PC-9 (cell line): ENCODE measurements at regions not wholly inside any gene's neighbourhood (a gene's known extent, or its start where the extent isn't known, plus 50 kb on each side); places are given as distances from the start of the nearest gene placed in this dataset.

Experiments used
- BruUV-seq: library from RNA; stranded (reverse); fragments of 400-500 nt; replicated peaks from 2 replicates; lab custom pipeline; 2021; lab: Mats Ljungman, UMichigan
- CTCF ChIA-PET: fragments of 300-600 bp; sonication (Branson Sonifier 250); formaldehyde crosslinking; loops from one replicate; lab custom pipeline; 2022; ENCODE audit warnings: antibody characterized with exemption; lab: Charles Lee
- POLR2A ChIA-PET: fragments of 300-600 bp; sonication (Branson Sonifier 250); formaldehyde crosslinking; loops from one replicate; lab custom pipeline; 2022; ENCODE audit warnings: antibody characterized with exemption; ENCODE audit not compliant: unreplicated experiment; lab: Charles Lee
- DNase-seq, 2 experiments: peaks; one replicate each; pipeline versions ENCODE4 v3.0.0 to v3.0.0-alpha.2; 2015 to 2022; ENCODE audit warnings: mixed read lengths in 1 of 2
- H2AFZ ChIP-seq: fragments of 200-600 bp; sonication (generic); 2 replicates; pipeline ENCODE4 v1.8.1; 2017; ENCODE audit warnings: antibody characterized with exemption
- H3F3A ChIP-seq: fragments of 200-600 bp; sonication (generic); 2 replicates; pipeline ENCODE4 v1.8.1; 2017; ENCODE audit warnings: antibody characterized with exemption, mild to moderate bottlenecking, low read depth; ENCODE audit not compliant: insufficient read depth
- H3K27ac ChIP-seq: fragments of 200-600 bp; sonication (generic); 2 replicates; pipeline ENCODE4 v1.6.1; 2016; ENCODE audit warnings: mixed run types
- H3K27me3 ChIP-seq: fragments of 200-600 bp; sonication (generic); 2 replicates; pipeline ENCODE4 v1.6.1; 2016; ENCODE audit warnings: low read depth, mixed run types; ENCODE audit not compliant: insufficient read depth
- H3K36me3 ChIP-seq: fragments of 200-600 bp; sonication (generic); 2 replicates; pipeline ENCODE4 v1.6.1; 2016; ENCODE audit warnings: low read depth, mixed run types
- H3K4me1 ChIP-seq: fragments of 200-600 bp; sonication (generic); replicated peaks from 2 replicates; pipeline ENCODE4 v1.6.1; 2016; ENCODE audit warnings: mixed run types; ENCODE audit not compliant: insufficient read depth
- H3K4me2 ChIP-seq: fragments of 200-600 bp; sonication (generic); 2 replicates; pipeline ENCODE4 v1.6.1; 2017; ENCODE audit warnings: mixed run types
- H3K4me3 ChIP-seq: fragments of 200-600 bp; sonication (generic); 2 replicates; pipeline ENCODE4 v1.6.1; 2016; ENCODE audit warnings: mixed run types
- H3K79me2 ChIP-seq: fragments of 200-600 bp; sonication (generic); 2 replicates; pipeline ENCODE4 v1.6.1; 2017; ENCODE audit warnings: low read depth, mixed run types
- H3K9me2 ChIP-seq: fragments of 200-600 bp; sonication (generic); 2 replicates; pipeline ENCODE4 v1.8.1; 2017; ENCODE audit warnings: mild to moderate bottlenecking; ENCODE audit not compliant: insufficient read depth
- H3K9me3 ChIP-seq: fragments of 200-600 bp; sonication (generic); 2 replicates; pipeline ENCODE4 v1.8.1; 2016; ENCODE audit warnings: low read depth; ENCODE audit not compliant: insufficient read depth
- H4K20me1 ChIP-seq: fragments of 200-600 bp; sonication (generic); 2 replicates; pipeline ENCODE4 v1.8.1; 2017; ENCODE audit not compliant: insufficient read depth
- EZH2 ChIP-seq: fragments of 200-600 bp; sonication (generic); IDR thresholded peaks from 2 replicates; pipeline ENCODE4 v1.8.0; 2017; ENCODE audit warnings: antibody characterized with exemption, low read depth
- intact Hi-C: fragments of 100-400 bp; cut with micrococcal nuclease; formaldehyde crosslinking; loops from one replicate; pipeline ENCODE4 v1.10.0; 2022; ENCODE audit not compliant: unreplicated experiment
- TF ChIP-seq, protein P1 (sequence below): fragments of 200-600 bp; sonication (generic); conservative IDR thresholded peaks from 2 replicates; pipeline ENCODE4 v1.6.1; 2017; ENCODE audit warnings: mixed run types, antibody characterized with exemption, mild to moderate bottlenecking, moderate library complexity

DNA sequence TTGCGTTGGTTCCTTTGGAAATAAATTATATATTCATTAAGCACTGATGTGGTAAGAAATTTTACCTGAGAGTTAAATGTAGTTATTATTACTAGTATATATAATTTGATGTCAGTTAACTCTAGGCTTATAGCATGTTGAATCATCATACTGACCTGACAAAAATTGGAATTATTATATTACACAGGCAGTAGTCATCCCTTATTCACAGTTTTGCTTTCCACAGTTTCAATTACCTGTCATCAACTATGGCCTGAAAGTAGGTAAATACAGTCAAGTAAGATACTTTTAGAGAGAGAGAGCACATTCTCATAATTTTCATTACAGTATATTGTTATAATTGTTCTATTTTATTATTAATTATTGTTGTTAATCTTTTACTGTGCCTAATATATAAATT is 1074.7 kb downstream of the CDH11 start:
- BruUV-seq, result no TSS peak
- ChIA-PET POLR2A (no interaction called here), CTCF (no interaction called here)
- no peak overlapping the region for H3K4me3 ChIP-seq
- no peaks in the 10 kb centered on the region for H3K27me3 ChIP-seq
- no peak overlapping the region for H3K4me2 ChIP-seq
- no peak overlapping the region for H2AFZ ChIP-seq
- H3K4me1 ChIP-seq, result no peaks in the 10 kb centered on the region
- H3K79me2 ChIP-seq, result no peaks in the 10 kb centered on the region
- no peaks in the 10 kb centered on the region for H3K9me2 ChIP-seq
- H3F3A ChIP-seq, result no peaks in the 10 kb centered on the region
- no peaks in the 10 kb centered on the region for H4K20me1 ChIP-seq
- TF ChIP-seq, protein P1, sequence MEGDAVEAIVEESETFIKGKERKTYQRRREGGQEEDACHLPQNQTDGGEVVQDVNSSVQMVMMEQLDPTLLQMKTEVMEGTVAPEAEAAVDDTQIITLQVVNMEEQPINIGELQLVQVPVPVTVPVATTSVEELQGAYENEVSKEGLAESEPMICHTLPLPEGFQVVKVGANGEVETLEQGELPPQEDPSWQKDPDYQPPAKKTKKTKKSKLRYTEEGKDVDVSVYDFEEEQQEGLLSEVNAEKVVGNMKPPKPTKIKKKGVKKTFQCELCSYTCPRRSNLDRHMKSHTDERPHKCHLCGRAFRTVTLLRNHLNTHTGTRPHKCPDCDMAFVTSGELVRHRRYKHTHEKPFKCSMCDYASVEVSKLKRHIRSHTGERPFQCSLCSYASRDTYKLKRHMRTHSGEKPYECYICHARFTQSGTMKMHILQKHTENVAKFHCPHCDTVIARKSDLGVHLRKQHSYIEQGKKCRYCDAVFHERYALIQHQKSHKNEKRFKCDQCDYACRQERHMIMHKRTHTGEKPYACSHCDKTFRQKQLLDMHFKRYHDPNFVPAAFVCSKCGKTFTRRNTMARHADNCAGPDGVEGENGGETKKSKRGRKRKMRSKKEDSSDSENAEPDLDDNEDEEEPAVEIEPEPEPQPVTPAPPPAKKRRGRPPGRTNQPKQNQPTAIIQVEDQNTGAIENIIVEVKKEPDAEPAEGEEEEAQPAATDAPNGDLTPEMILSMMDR, result no peak
- no peak for TF ChIP-seq EZH2
- intact Hi-C loops, result no loop called here
- DNase-seq, result no peak
- no peaks in the 10 kb centered on the region for H3K9me3 ChIP-seq
- H3K27ac ChIP-seq, result no peak overlapping the region
- H3K36me3 ChIP-seq, result no peaks in the 10 kb centered on the region

DNA sequence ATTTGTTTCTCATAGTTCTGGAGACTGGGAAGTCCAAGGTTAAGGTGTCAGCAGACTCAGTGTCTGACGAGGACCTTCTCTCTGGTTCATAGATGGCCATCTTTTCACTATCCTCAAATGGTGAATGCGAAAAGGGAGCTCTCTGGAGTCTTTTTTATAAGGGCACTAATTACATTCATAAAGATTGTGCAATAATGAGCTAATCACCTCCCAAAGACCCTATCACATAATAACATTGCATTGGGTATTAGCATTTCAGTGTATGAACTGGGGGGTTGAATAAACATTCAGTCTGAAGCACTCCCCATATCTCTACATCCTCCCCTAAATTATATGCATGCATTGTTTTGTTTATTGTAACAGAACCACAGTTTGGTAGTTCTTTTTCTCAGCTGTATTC is 1086.5 kb downstream of the CDH11 start:
- H3K36me3 ChIP-seq, result no peaks in the 10 kb centered on the region
- no peaks in the 10 kb centered on the region for H4K20me1 ChIP-seq
- CTCF ChIA-PET, result no interaction called here
- no peak overlapping the region for H3K4me3 ChIP-seq
- TF ChIP-seq EZH2, result no peak
- TF ChIP-seq, protein P1, result no peak
- no TSS peak for BruUV-seq
- no peaks in the 10 kb centered on the region for H3K79me2 ChIP-seq
- no peaks in the 10 kb centered on the region for H3F3A ChIP-seq
- no peaks in the 10 kb centered on the region for H3K4me1 ChIP-seq
- no peak overlapping the region for H2AFZ ChIP-seq
- DNase-seq, result no peak
- H3K9me3 ChIP-seq, result no peaks in the 10 kb centered on the region
- POLR2A ChIA-PET, result no interaction called here
- H3K9me2 ChIP-seq, result no peaks in the 10 kb centered on the region
- no peak overlapping the region for H3K4me2 ChIP-seq
- no peaks in the 10 kb centered on the region for H3K27me3 ChIP-seq
- no peak overlapping the region for H3K27ac ChIP-seq
- intact Hi-C loops, result no loop called here

DNA sequence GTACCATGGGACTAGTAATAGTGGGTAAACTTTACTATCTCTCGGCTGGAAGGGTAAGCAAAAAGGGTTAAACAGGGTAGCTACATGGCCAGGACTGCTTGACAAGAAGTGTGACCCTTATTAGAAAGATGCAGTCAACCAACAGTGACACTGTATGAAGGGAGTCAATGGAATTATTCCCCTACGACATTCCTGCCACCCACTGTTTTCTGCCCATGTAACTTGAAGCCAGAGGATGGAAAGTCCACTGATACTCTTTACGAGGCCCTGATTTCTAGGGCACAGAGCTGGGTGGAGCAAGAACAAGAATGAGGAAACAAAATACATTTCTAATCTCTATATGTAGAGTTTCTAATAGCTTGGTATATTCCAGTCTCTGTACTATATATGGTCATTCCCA is 1102.5 kb downstream of the CDH11 start:
- intact Hi-C loops, result no loop called here
- Histone ChIP-seq H2AFZ (no peak overlapping the region), H3K9me3 (no peaks in the 10 kb centered on the region), H3K4me3 (no peak overlapping the region), H3K36me3 (no peaks in the 10 kb centered on the region), H3F3A (no peaks in the 10 kb centered on the region), H3K4me1 (no peaks in the 10 kb centered on the region), H3K4me2 (no peak overlapping the region), H3K79me2 (no peaks in the 10 kb centered on the region), H3K27me3 (no peaks in the 10 kb centered on the region), H3K9me2 (no peaks in the 10 kb centered on the region), H3K27ac (no peak overlapping the region), H4K20me1 (no peaks in the 10 kb centered on the region)
- ChIA-PET CTCF (no interaction called here), POLR2A (no interaction called here)
- BruUV-seq, result no TSS peak
- no peak for DNase-seq
- TF ChIP-seq, protein P1, result no peak
- TF ChIP-seq EZH2, result no peak
